HG02938 (cell line): ENCODE measurements at regions not wholly inside any gene's neighbourhood (a gene's known extent, or its start where the extent isn't known, plus 50 kb on each side); places are given as distances from the start of the nearest gene placed in this dataset.

Experiments
- ATAC-seq: cut with Tn5 transposase; IDR thresholded peaks from one replicate; pipeline ENCODE4 v1.9.1; 2021; ENCODE audit warnings: mild to moderate bottlenecking, moderate library complexity; ENCODE audit not compliant: unreplicated experiment

GRCh38 chr6:139628270-139628669 is 253.8 kb upstream of the CITED2 start:
- ATAC-seq, result no peak

DNA sequence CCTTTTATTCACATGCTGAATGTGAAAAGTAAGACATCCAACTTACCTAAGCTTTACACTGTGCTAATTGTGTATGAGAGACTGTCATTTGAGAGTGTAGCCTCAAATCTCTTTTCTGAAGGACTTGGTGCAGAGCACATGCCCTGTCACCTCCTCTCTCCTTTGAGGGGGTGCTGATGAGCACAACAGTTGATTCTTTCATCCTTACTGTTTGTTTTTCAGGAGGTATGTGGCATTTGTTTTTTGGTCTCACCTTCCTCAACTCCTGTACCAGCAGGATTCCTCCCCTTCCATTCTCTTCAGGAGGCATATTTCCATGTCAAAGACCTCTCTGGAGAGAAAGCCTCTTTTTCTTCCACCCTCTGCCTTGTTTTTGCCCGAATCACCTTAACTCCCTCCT is 252.6 kb upstream of the CITED2 start:
- no peak for ATAC-seq

GRCh38 chr6:139625998-139626975 is 251.8 kb upstream of the CITED2 start:
- no peak for ATAC-seq

DNA sequence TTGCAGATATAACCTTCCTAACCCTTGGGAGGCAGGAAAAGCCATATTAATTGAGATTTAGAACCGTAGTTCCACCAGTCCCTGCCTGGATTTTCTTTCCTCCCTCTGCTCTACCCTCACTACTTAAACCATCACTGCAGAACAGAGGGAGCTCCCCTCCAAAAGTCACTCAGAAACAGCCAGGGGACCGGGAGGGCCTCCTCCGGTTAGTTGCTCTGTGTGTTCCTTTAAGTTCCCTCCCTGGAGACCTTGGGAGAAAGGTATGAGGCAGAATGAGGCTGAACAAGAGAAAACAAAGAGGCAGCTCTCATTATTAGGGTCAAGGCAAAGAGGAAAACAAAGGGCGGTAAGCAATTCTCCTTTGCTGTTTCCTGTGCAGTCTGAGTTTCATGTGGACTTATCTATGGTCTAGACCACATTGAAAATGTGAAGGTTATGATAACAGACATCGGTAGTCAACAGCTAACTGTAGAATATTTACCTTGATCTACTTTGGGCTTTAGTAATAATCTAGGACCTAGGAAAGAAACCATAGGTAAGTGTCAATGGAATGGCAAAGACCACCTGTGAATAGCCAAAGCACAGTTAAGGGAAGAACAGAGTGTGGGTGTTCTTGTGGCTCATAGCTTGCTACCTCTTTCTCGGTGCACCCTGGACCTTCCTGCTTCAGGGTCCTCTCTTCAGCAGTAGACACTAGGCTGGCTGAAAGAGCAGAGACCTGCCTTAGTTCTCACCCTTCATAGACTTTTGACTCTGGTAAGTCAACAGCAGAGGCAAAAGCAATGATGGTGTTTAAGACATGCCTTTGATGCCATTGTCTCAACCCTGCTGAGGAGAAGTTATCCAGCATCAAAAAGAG is 250.9 kb upstream of the CITED2 start:
- no peak for ATAC-seq

DNA sequence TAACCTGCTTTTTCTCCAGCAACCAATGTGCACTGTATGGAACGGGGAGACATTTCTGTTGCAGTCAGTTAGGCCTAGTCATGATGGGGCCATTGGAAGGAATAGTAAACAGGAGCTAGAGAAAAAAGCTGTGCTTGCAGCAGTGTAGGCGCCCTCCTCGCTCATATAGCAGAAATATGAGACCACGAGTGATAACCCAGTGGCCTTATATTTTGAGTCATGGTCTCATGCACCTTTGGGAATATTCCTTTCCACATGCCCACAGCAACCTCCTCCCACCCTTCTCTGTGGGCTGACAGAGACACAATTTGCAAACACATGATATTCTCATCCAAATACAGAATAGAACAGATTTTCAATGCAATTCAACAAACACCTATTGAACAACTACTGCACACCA is 248.9 kb upstream of the CITED2 start:
- no peak for ATAC-seq

DNA sequence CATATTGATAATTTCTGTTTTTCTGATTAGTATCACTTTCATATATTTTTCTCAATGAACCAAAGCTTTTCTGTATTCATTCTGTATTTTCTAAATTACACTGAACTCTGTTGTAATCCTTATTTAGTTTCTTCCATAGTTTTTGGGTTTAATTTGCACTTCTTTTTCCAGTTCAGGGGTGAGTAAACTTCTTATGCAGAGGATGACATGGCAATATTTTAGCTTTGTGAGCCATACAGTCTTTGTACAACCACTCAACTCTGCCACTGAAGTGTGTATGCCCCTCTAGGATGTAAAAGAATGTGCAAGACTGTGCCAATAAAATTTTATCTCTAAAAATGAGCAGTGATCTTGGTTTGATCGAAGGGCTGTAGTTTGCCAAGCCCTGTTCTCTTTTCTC is 239.0 kb upstream of the CITED2 start:
- ATAC-seq, result no peak

GRCh38 chr6:139612135-139612465 is 237.7 kb upstream of the CITED2 start:
- ATAC-seq, result no peak

DNA sequence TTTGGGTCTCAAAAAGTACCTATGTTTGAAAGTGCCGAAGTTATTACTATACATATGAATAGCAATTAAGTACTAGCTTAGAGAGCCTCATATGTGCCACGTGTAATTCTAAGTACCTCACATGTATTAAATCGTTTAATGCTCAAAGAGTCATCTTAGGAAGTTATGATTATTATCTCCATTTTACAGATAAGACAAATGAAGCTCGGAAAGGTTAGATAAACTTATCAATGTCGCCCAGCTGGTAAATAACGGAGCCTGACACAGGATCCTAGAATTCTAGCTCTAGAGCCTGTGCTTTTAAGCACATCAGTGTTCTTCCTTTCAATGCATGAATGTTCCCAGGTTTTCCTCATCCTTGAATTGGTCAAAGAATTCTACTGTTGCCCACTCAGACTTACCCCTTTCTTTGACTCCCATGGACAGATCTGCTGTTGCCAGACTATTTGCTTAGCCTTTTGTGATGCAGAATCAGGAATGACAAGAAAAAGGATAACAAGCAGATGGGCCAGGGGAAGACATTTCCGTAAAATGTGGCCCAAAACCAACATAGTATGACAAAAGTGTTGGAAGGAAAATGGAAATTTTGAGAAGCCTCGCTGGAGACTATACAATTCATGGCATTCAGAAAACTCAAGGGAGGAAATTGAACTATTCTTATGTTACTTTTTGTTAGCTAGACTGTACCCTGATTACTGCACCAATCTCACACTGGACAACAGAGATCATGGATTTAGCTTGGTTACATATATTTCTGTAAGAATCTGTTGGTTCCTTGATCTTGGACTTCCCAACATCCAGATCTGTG is 237.1 kb upstream of the CITED2 start:
- ATAC-seq, result no peak

DNA sequence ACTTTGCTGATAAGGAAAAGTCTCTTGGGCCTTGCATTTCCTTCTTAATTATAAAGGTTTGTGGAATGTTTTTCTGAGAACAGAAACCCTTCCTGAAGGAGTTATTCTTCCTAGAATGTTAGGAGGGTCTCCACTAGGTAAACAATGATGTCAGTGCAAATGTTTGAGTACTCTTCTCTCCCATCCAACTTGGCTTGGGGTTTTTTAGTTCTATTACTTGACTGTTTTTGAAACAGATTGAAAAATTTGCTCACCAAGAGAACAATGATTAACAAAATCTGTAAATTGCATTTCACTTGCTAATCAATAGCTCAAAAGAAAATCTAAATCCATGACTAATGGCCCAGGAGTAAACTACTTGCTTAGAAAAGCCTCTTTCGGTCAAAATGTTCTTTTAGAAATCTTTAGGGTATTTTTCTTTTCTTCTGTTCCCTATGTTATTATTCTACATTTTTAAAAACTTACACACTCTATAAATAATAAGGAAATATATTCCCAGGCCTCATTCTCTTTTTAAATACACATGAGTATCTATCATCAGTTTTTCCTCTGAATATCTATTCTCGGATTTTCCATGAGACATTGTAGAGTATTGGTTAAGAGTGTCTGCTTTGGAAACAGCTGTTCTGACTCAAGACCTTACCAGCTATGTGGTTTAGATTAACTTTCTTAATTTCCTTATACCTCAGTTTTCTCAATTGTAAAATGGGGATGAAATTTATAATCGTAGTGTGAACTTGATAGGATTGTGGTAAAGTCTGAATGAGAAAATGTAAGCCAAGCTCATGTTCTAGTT is 234.2 kb upstream of the CITED2 start:
- ATAC-seq, result no peak

DNA sequence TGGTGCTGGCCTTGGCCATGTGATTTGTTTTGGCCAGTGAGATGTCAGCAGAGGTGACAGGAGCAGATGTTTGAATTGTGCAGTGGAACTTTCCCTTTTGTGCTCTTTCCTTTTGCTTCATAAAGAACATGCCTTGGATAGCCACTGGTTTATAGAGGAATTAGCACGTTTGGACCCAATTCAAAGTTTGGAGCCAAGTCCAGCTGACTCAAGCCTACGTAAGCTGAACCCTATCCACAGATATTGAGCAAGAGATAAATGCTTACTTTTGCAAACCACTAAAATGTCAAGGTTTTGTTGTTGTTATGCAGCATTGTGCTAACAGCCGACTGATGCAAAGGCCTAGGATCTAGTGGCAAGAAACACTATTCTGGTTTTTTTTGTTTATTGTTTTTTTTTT is 230.9 kb upstream of the CITED2 start:
- no peak for ATAC-seq

DNA sequence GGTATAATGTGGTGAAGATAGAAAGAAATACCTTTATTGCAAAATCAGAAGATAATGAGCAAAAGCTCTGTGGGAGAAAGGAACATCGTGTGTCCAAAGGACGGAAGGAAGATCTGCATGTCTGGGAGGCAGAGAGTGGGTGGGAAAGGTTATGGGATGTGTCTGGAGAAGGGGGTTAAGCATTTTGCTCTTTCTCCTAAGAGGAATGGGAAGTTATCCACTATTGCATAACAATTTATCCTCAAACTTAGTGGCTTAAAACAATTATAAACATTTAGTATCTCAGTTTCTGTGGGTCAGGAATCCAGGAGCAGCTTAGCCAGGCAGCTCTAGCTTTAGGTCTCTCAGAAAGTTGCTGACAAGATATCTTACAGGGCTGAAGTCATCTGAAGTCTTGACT is 229.1 kb upstream of the CITED2 start:
- no peak for ATAC-seq

- ATAC-seq, result no peak
These were observed 228.1 kb upstream of the CITED2 start for GRCh38 chr6:139602577-139602976.

GRCh38 chr6:139600919-139601475 is 226.5 kb upstream of the CITED2 start:
- ATAC-seq, result peak; percentile 96

GRCh38 chr6:139600343-139600742 is 225.9 kb upstream of the CITED2 start:
- peak; percentile 28 for ATAC-seq

GRCh38 chr6:139597771-139598755 is 223.6 kb upstream of the CITED2 start:
- no peak for ATAC-seq

DNA sequence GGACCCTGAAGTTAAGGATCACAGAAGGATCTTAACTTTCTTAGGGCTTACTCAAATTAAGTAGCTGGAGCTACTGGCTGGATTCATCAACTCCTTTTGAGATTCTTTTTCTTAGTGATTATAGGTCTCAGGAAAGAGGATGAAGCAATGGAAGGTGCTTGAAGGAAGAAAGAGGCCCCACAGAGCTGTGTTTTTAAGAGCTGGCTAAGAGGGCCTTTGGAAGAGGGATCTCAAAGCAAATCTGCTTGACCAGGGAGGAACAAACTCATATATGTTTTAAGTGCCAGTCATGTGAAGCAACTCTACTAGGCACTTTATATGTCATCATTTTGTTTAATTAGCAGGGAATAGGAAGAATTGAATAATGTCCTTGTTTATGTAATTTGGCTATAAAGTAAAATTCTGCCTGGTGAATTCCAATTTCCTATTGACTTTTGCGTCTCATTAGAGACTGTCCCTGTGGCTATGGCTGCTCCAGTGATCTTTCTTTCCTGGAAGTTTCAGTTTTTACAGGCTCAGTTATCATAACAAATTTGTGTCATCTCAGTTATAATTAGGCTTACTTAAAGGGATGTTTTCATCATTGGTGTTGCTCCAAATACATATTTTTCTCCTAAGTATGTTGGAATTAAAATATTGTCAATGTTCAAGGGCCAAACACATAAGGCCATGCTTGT is 222.8 kb upstream of the CITED2 start:
- no peak for ATAC-seq

- no peak for ATAC-seq
These were observed 220.7 kb upstream of the CITED2 start for GRCh38 chr6:139595183-139595582.

GRCh38 chr6:139594333-139594965 is 220.0 kb upstream of the CITED2 start:
- no peak for ATAC-seq
